Astrocyte of the hippocampus (primary cell): ENCODE measurements at regions not wholly inside any gene's neighbourhood (a gene's known extent, or its start where the extent isn't known, plus 50 kb on each side); places are given as distances from the start of the nearest gene placed in this dataset.
A peak's percentile ranks its signal among the peaks of the same experiment; 100 is the strongest.
"Not testable (repeated sequence)": the region's sequence is repeated elsewhere in the genome, so short reads cannot be mapped to it uniquely, and the experiment has no call there.

Source experiments
- DNase-seq: peaks from one replicate; pipeline ENCODE4 v3.0.0; 2011; ENCODE audit warnings: low read depth, low spot score

DNA sequence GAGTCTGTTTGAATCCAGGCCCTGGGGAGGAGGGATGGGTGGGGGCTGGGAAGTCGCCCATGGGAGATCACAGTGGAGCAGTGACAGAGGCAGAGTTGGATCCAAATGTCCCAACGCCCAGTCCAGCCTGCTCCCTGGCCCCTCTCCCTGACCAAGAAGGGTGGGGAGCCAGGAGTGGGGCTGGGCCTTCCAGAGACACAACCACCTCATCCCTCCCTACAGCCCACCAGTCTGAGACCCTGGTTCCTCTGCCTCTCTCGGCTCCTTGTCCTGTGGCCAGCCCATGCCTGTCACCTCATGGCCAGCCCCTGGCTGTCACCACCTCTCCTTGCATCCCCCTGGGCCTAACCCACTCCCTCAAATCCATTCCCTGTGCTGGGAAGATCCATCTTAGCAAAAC lies 71.2 kb upstream of the PRR5 start:
- DNase-seq = no peak

DNA sequence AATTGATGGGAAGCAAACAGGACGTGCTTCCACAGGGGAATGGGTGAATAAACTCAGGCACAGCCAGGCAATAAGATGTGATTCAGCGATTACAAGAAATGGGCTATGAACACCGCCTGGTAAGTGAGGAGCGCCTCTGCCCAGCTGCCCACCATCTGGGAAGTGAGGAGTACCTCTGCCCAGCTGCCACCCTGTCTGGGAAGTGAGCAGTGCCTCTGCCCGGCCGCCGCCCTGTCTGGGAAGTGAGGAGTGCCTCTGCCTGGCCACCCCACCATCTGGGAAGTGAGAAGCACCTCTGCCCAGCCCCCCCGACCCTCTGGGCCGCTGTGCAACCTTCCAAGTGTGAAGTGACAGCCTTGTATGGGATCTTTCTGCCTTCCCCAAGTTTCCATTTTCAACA lies 73.2 kb upstream of the PRR5 start:
- DNase-seq = no peak

DNA sequence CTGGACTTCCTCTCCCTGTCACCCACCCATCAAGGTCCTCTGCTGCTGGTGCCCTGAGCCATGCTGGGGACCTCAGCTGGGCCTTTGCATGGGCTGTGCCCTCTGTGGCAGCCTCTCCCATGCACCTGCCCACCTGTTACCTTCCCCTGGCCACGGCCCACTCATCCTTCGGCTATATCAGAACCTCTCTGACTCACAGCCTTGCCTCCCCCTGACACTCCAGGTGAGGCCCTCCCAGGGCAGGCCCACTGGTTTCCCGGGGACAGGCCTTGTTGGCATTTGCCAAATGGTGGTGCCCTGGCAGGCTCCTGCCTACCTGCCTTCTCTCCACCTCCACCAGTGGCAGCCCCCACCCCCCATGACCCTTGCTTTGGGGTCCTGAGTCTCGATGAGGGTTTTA lies 73.7 kb upstream of the PRR5 start:
- DNase-seq = no peak

DNA sequence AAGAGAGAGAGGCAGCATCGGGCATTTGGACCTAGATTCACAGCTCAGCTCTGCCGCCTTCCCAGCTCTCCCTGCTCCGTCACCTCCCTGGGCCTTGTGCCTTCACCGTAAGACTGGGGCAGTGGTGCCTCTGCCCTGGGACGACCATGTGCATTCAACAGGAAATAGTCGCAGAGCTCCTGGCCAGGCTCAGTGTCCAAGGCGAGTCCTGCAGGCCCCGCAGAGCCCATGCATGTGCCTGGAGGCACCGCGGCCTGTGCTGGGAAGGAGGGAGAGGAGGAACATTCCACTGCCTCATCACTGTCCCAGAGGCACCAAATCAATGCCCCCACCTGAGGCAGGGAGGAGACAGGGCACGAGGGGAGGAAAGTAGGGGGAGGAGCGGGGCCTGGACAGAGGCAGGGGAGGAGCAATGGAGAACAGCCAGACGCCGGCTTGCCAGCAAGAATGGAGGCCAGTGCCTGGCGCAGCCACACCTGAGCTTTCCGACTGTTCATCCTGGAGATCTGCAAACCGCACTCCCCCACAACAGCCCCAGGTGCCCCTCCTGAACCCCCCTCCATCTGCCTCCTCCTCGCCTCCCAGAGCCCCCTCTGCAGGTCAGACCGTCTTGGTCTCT lies 74.4 kb upstream of the PRR5 start:
- DNase-seq = no peak

DNA sequence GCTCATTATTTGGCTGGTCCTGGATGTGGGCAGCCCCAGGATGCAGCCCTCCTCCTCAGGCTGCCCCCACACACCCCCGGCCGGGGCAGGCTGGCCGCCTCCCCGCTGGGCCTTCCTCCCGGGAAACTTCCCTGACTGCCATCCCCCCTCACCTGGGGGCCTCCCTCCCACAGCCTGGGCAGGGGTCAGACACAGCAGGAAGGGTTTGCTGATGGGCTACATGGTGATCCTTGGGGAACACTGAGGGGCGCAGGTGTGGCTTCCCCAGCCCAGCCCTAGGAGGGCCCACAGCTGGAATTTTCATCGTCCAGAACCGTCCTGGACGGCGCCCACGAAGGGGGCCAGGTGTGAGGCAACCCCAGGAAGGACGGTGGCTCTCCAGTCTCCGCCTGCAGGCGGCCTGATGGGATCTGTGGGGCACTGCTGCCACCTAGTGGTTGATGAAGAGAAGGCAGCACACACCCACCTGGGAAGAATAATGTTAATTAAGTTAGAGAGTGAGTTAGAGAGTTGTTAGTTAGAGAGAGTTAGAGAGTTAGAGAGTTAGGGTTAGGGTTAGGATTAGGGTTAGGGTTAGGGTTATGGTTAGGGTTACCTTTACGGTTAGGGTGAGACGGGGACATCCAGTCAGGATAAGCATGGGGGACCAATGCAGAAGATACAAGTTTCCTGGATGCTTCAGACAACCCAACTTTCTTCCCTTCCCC lies 75.9 kb upstream of the PRR5 start:
- DNase-seq = peak; percentile 79

DNA sequence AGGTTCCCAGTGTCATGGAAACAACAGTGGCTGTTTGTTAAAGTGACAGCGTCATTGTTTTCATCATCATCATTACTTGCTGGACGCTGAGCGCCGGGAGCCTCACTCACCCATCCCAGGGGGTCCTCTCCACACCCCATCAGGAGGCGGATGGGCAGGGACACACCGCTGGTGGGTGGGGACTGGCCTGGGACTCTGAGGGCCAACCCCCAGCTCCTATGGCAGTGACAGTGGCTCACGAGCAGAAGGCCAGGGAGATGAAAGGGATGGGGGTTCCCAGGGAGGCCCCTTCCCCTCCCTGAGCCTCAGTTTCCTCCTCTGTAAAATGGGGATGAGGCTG lies 76.6 kb upstream of the PRR5 start:
- DNase-seq = no peak

DNA sequence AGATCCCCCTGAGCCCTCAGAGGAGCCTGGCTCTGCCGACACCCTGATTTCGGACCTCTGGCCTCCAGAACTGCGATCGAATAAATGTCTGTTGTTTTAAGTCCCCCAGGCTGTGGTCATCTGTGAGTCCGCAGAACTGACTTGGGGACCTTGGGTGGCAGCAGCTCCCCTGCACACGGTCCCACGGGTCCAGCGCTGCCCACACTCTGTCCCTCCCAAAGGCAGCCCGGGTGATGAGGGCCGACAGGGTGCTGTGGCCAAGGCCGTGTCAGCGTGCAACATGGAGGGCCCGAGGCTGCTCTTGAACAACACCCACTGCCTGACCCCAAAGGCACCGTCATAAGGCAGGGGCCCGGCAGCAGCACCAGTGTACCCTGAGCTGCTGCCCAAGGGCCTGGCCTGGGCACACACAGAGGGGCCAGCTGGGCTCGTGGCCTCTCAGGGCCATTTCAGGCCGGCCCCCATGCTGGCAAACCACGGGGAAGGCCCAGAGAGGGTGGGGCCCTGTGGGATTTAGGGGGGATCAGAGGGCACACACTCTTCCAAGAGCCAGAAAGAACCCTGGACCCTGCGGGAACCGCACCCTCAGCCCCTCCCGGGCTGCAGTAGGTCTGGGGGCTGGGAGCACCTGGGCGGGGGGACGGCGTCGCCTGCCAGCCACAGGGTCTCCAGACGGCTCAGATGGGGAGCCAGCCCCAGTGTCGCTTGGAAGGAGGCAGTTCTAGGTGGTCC lies 77.1 kb upstream of the PRR5 start:
- DNase-seq = no peak

DNA sequence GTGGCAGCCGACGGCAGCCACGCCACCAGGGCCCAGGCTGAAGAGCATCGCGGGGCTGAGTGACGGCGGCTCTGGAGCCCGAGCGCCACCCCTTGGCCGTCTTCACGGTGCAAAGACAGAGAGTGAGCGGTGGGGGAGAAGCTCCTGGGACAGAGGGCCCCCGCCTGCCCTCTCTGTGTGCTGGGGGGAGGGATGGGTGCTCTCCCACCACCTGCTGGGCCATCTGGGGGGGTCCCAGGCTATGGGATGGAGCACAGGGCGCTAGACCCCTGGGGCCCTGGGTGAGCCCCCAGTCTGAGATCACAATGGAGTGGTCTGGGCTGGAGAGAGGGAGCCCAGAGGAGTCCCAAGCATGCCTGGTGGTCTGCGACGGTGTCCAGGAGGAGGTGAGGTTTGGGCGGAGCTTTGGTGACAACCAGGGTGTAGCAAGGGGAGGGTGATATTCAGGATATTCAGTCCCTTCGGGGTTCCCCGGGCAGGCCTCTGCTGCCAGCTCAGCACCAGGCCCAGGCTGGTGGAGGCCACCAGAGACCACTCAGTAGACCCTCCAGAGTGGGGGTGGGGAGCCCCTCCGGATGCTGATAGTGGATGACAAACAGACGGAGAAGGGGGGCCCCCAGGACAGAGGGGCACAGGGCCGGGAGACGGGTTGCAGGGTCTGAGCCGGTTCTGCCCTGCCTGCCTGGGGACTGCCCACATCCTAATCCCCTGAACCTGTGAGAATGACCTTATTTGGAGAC lies 78.1 kb upstream of the PRR5 start:
- peak; percentile 61 for DNase-seq

DNA sequence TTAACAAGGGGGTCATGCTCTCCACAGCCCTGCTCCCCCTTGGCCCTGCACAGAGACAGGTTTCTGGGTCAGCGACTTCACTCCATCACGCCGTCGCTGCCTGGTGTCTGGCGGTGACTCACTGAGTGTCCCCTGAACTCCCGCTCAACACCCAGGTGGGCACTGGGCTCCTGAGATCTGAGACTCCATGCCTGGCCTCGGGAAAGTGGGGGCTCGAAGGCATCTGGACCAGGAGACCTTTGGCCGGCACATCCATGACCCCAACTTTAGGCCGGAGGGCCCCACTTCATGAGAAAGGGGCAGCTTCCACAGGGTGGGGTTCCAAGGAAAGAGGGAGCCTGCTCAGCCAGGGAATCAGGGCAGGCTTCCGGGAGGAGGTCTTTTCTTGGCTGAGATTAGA lies 79.3 kb upstream of the PRR5 start:
- no peak for DNase-seq

DNA sequence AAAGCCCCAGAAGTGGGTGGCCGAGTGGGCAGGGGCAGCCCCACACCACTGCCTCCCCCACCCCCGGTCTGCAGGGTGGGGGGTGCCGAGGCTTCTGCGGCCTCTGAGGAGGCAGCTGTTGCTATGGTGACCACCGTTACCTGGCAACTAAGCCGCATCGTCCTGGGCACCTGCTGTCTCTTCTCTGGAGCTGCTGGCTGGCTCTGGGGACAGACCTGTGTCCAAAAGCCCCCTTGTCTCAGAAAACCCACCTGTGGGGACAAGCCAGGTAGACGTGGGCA lies 79.9 kb upstream of the PRR5 start:
- DNase-seq = peak; percentile 24

DNA sequence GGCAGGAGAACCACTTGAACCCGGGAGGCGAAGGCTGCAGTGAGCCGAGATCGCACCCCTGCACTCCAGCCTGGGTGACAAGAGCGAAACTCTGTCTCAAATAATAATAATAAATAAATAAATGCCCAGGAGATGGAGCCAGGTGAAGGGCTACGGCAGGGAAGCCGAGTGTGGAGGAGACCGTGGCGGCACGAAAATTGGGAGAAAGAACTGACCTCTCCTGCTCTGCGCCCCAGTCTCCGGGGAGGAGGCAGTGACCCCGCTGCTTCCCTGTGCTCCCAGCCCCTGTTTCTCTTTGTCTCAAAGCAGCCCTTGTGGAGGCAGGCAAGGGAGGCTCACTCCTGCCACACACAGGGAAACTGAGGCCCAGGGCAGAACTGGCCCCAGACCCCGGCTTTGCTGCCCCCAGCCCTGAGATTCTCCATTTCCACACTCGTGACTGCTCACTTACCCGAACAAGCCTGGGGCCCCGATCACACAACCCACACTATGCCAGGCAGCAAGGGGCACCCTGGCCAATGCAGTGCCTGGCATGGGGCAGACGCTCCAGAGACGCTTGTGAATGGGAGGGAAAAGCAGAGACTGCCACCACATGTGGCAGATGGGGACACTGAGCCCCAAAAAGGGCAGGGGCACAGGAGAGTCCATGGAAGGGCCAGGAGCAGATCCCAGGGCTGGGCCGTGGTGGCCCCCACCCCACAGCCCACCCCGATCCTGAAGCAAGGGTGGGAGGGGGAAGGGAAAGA lies 80.4 kb upstream of the PRR5 start:
- no peak for DNase-seq

DNA sequence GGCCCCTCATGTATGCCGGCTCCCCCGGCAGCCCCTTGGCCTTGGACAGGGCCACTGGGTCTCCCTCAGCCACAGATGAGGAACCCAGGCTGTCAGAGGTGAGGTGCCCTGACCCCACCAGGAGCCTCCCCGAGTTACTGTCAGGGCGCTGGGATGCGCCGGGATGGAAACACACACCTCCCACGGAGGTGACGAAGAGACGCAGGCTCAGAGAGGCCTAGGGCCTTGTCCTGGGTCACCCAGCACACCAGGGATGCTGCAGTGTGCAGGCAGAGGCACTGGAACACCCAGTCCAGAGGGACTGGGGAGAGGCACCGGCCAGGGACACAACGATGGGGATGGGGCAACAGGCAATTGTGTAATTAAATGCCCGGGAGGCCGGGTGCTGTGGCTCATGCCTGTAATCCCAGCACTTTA lies 81.2 kb upstream of the PRR5 start:
- DNase-seq = no peak

DNA sequence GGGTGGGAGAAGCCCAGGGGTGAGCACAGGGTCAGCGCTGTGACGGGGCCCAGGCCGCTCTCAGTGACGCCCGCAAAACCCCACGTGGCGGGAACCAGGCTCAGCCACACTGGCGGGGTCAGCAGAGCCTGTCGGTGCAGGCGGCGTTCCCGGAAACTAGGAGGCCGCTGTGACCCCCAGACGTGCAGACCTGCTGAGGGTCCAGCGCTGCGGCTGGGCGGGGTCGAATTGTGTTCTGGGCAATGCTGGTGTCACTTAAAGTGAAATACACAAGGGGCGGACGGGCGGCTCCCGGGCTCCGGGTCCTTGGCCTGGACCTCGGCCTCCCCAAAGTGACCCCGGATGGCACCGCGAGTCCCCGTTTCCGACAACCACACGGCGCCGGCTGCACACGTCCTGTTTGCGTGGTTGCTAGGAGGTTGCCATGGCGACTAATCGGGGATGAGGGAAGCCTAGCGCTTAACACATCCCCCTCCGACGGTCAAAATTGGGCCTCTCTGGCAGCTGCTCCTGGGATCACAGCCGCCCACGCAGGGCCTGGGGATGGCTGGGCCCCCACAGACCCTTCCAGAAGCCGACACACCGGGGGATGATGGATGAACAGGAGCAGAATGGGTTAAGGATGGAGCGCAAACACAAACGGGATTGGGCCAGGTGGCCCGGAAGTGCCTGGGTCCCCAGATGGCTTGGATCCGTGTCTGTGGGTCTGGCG lies 81.7 kb upstream of the PRR5 start:
- DNase-seq = peak; percentile 64

DNA sequence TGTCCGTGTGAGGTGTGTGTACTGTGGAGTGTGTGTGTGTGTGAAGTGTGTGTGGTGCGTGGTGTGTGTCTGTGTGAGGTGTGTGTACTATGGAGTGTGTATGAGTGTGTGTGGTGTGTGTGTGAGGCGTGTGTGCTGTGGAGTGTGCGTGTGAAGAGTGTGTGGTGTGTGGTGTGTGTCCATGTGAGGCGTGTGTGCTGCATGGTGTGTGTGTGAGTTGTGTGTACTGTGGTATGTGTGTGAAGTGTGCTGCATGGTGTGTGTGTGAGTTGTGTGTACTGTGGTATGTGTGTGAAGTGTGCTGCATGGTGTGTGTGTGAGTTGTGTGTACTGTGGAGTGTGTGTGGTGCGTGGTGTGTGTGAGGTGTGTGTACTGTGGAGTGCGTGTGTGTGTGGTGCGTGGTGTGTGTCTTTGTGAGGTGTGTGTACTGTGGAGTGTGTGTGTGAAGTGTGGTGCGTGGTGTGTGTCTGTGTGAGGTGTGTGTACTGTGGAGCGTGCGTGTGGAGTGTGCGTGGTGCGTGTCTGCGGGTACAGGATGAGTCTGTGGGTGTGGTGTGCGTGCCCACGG lies 82.4 kb upstream of the PRR5 start:
- DNase-seq = not testable (repeated sequence)

DNA sequence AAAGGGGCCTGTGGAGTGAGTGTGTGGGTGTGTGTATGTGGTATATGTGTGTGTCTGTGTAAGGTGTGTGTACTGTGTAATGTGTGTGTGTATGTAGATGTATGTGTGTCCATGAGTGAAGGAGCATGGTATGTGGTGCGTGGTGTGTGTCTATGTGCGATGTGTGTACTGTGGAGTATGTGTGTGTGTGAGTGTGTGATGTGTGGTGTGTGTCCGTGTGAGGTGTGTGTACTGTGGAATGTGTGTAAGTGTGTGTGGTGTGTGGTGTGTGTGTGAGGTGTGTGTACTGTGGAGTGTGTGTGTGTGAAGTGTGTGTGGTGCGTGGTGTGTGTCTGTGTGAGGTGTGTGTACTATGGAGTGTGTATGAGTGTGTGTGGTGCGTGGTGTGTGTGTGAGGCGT lies 83.1 kb upstream of the PRR5 start:
- DNase-seq = not testable (repeated sequence)

DNA sequence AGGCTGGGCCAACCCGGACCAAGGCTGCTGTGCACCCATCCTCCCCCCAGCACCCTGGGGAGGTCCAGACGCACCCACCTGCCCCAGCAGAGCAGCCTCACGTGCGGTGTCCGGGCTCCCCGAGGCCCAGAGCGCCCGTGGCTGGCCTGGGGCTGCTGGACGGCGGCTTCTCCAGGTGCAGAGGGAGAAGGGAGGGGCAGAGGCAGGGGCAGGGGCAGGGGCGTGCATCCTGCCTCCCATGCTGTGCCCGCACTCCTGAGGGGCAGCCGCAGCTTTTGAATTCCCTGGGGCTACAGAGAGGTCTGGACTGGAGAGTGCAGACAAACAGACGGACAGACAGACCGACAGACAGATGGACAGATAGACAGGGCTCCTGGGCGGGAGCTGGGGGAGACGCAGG lies 83.6 kb upstream of the PRR5 start:
- DNase-seq = no peak

DNA sequence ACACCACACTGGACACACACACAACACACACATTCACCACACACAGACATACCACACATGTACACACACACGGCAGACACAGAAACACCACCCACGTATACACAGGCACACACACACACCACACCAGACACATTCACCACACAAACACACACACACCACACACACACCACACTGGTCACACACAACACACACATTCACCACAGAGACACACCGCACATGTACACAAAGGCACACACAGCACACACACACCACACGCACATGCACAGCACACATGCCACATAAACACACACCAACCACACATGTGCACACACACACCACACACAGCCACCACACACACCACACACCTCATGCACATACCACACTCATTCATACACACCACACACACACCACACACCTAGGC lies 84.2 kb upstream of the PRR5 start:
- DNase-seq = no peak

DNA sequence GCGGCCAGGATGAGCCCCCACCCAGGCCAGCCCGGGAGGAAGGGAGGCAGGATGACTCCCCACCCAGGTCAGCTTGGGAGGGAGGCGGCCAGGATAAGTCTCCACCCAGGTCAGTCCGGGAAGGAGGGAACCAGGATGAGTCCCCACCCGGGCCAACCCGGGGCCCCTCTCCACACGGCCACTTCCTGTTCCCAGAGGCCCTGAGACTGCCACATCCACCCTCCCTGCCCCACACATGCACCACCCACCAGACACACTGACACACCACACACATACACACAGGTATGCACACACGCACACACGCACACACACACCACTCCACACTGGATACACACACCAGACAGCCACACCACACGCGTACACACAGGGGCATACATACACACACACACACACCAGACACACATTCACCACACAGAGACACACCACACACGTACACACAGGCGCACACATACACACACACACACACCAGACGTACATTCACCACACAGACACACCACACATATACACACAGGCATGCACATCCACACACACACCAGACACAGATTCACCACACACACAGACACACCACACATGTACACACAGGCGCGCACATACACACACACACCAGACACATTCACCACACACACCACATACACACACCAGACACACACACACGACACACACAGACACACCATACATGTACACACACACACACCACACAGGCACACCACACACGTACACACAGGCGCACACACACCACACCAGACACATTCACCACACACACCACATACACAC lies 84.9 kb upstream of the PRR5 start:
- no peak for DNase-seq

DNA sequence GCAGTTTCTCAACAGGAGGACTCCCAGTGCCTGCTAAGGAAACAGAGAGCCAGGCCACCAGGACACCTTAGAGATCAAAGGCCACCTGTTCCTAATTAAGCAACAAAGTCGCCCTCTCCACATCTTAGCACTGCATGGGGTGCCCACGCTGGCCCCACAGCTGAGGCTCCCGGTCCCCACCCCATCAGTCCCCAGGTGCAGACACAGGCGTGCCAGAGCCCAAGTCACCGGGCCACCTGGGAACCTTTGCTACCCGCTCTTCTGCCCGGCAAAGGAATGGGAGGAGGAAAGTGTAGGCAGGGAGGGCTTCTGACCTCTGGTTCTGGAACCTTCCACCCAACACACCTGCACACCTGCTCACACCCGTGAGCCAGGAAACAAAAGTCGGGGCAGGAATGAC lies 85.5 kb upstream of the PRR5 start:
- DNase-seq = no peak

DNA sequence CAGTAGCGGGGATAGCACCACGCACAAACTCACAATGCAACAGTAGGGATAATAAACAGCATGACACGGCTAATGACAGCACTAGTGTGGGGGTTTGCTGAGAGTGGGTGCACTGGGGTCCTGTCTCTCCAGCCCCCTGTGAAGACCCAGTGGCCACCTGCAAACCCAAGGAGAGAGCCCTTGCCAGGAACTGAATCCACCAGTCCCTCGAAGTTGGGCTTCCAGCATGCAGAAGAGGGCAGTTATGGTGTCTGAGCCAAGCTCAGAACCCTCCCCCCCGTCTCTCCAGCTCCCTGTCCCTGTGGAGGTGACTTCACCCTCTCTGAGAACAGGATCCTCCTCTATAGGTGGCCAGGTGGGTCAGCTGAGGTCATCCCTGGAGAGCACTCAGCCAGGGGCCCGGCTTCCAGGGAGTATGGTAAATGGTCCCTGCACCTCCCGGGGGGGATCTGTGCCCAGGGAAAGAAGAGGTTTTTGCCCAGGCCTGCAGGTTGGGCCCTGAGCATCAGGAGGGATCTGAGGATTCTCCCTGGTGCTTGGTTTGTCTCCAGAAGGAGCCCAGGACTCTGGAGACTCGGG lies 86.3 kb upstream of the PRR5 start:
- no peak for DNase-seq
